ENCODE measurements at regions not wholly inside any gene's neighbourhood (a gene's known extent, or its start where the extent isn't known, plus 50 kb on each side); places are given as distances from the start of the nearest gene placed in this dataset.

DNA sequence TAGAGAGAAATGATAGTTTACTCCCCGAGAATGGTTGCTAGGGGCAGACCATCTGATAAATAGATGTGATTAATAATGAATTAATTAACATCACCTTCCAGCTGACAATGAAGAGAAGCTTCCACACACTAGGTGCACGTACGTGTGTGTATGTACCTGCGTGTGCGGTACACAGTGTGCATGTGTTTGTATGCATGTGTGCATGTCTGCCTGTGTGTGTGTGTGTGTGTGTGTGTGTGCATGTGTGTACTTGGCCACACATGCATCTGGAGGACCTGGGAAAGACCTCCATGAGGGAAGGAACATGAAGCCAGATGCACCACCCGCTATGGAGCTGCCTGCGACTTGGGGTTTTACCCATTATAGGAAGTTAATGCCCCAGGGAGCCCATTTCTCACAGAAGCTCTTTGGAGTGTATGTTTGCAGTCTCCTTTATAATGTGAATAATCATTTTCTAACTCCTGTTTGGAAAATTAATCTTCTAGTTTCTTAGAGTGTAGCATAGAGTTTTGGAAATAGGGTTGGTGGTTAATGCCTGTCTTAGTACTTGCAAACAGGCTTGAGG, 229.1 kb downstream of the ENGASE start:
- POLR2A ChIA-PET: no interaction called here
- CTCF ChIA-PET: interaction anchor here (1.0 kb wide), 1 partner anchor 10 kb away, joined by 3 read pairs; no protein-coding TSS in a partner anchor
- Histone ChIP-seq H3K4me2 (no peak overlapping the region), H3K27ac (no peak overlapping the region), H3K9me3 (no peaks in the 10 kb centered on the region), H3K4me1 (no peaks in the 10 kb centered on the region), H3K4me3 (no peak overlapping the region)
- ATAC-seq (no peak), FAIRE-seq (no peak), DNase-seq (ENCODE audit: low read depth in 1 of 2, low spot score in 1 of 2) (no peak)
- TF ChIP-seq, protein P1, sequence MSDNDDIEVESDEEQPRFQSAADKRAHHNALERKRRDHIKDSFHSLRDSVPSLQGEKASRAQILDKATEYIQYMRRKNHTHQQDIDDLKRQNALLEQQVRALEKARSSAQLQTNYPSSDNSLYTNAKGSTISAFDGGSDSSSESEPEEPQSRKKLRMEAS (IDR thresholded peaks at IDR 0.05): no peak
- TF ChIP-seq HEYL (CRISPR knock-in tag; IDR thresholded peaks at IDR 0.05) (no peak), RFX5 (IDR thresholded peaks at IDR 0.05) (no peak), MYC (IDR thresholded peaks at IDR 0.05; ENCODE audit: borderline replicate concordance, low read length) (no peak), RNF2 (IDR thresholded peaks at IDR 0.05; ENCODE audit: borderline replicate concordance, low read depth) (no peak), REST (IDR thresholded peaks at IDR 0.05) (no peak), MAZ (IDR thresholded peaks at IDR 0.05; ENCODE audit: borderline replicate concordance, low read depth, low read length) (no peak), KDM5A (IDR thresholded peaks at IDR 0.05) (no peak), TFCP2L1 (CRISPR knock-in tag; IDR thresholded peaks at IDR 0.05) (no peak), PHF8 (IDR thresholded peaks at IDR 0.05; ENCODE audit: borderline replicate concordance, low read depth) (no peak)
- WGBS (ENCODE audit: missing lambda C conversion rate): 87% methylated on average over 7 of the region's 7 CpGs

DNA sequence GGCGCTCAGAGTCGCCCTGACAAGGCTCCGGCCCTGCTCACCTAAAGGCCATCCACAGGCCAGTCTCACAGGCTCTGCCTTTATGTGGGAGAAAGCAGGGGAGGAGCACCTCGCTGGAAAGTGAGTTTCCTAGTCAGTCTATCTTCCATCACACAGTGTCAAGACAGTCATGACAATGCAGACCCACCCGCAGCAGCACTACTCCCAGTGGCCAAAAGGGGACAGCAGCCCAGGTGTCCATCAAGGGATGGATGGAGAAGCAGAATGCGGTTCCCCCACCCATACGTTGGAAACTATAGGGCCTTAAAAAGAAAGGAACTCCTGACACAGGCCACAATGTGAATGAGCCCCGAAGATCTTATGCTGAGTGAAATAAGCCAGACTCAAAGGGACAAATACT, 226.8 kb downstream of the ENGASE start:
- ChIA-PET POLR2A (no interaction called here), CTCF (interaction anchor here (0.9 to 1.5 kb wide), 2 partner anchors 11 to 91 kb away, joined by 3 read pairs; no protein-coding TSS in a partner anchor)
- Histone ChIP-seq H3K27ac (no peak overlapping the region), H3K4me1 (no peaks in the 10 kb centered on the region; the same call in 2 of the 3 replicates), H3K9me3 (no peaks in the 10 kb centered on the region), H3K4me3 (no peak overlapping the region), H3K4me2 (no peak overlapping the region)
- FAIRE-seq: no peak
- 72% methylated on average over 8 of the region's 8 CpGs for WGBS (ENCODE audit: missing lambda C conversion rate)
- DNase-seq (ENCODE audit: low read depth in 1 of 2, low spot score in 1 of 2): no peak
- TF ChIP-seq CHD4 (IDR thresholded peaks at IDR 0.05; ENCODE audit: borderline replicate concordance) (no peak), FOXS1 (CRISPR knock-in tag; IDR thresholded peaks at IDR 0.05) (no peak), PHF8 (IDR thresholded peaks at IDR 0.05; ENCODE audit: borderline replicate concordance, low read depth) (no peak), REST (IDR thresholded peaks at IDR 0.05) (no peak), ZNF302 (CRISPR knock-in tag; IDR thresholded peaks at IDR 0.05) (no peak), HES2 (IDR thresholded peaks at IDR 0.05) (no peak), MAFK (IDR thresholded peaks at IDR 0.05; ENCODE audit: partially characterized antibody) (no peak), ZFP36 (IDR thresholded peaks at IDR 0.05; ENCODE audit: borderline replicate concordance, partially characterized antibody) (no peak), JUN (IDR thresholded peaks at IDR 0.05) (no peak), HDAC2 (IDR thresholded peaks at IDR 0.05) (no peak), GATA3 (IDR thresholded peaks at IDR 0.05; ENCODE audit: borderline replicate concordance) (no peak), EHF (CRISPR knock-in tag; IDR thresholded peaks at IDR 0.05) (no peak), KDM5A (IDR thresholded peaks at IDR 0.05) (no peak), CHD2 (IDR thresholded peaks at IDR 0.05; ENCODE audit: low read length, partially characterized antibody) (no peak), CBX2 (IDR thresholded peaks at IDR 0.05; ENCODE audit: borderline replicate concordance, low read depth) (no peak), HOXB5 (CRISPR knock-in tag; IDR thresholded peaks at IDR 0.05) (no peak)
- TF ChIP-seq, protein P2, sequence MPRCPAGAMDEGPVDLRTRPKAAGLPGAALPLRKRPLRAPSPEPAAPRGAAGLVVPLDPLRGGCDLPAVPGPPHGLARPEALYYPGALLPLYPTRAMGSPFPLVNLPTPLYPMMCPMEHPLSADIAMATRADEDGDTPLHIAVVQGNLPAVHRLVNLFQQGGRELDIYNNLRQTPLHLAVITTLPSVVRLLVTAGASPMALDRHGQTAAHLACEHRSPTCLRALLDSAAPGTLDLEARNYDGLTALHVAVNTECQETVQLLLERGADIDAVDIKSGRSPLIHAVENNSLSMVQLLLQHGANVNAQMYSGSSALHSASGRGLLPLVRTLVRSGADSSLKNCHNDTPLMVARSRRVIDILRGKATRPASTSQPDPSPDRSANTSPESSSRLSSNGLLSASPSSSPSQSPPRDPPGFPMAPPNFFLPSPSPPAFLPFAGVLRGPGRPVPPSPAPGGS (IDR thresholded peaks at IDR 0.05): no peak
- ATAC-seq: peak in 1 of 2 experiments; percentile 61; a peak in 3 of 6 replicates

Measured in A549 (cell line).